Heart right ventricle (tissue), 16 donors: ENCODE measurements at regions not wholly inside any gene's neighbourhood (a gene's known extent, or its start where the extent isn't known, plus 50 kb on each side); places are given as distances from the start of the nearest gene placed in this dataset.

Experiments
- ATAC-seq, 8 donors: fragments of 200-7000 bp; cut with Tn5 transposase; one replicate each; pipeline ENCODE4 v1.9.1; 2020; ENCODE audit warnings: mild to moderate bottlenecking in 8 of 8, moderate library complexity in 8 of 8, moderate number of reproducible peaks in 1 of 8
- DNase-seq, 2 donors: peaks; one replicate each; pipeline ENCODE4 v3.0.0-alpha.2; 2020
- H3K27ac ChIP-seq, 10 donors: fragments of 200-600 bp; sonication (generic) in 2 of 10; one replicate each; pipeline versions ENCODE4 v1.5.0 to v1.8.0; 2020 to 2022; ENCODE audit warnings: mild to moderate bottlenecking in 3 of 10
- H3K27me3 ChIP-seq, 7 donors: fragments of 200-600 bp; one replicate each; pipeline ENCODE4 v1.8.0; 2021 to 2022; ENCODE audit warnings: mild to moderate bottlenecking in 2 of 7
- H3K36me3 ChIP-seq, 9 donors: fragments of 200-600 bp; sonication (generic) in 1 of 9; one replicate each; pipeline versions ENCODE4 v1.5.0 to v1.8.0; 2020 to 2022; ENCODE audit warnings: mild to moderate bottlenecking in 2 of 9
- H3K4me1 ChIP-seq, 9 donors: fragments of 200-600 bp; sonication (generic) in 1 of 9; one replicate each; pipeline versions ENCODE4 v1.5.0 to v1.8.0; 2020 to 2022; ENCODE audit warnings: mild to moderate bottlenecking in 4 of 9
- H3K4me3 ChIP-seq, 10 donors: fragments of 200-600 bp; sonication (generic) in 2 of 10; one replicate each; pipeline versions ENCODE4 v1.5.0 to v1.8.0; 2020 to 2022; ENCODE audit warnings: mild to moderate bottlenecking in 7 of 10, moderate library complexity in 2 of 10
- H3K9me3 ChIP-seq, 11 donors: fragments of 200-600 bp in 10 of 11; sonication (generic) in 2 of 11; one replicate each; pipeline versions ENCODE4 v1.5.0 to v1.8.0; 2013 to 2022; ENCODE audit warnings: mild to moderate bottlenecking in 2 of 11, control low read depth in 1 of 11, moderate library complexity in 1 of 11
- WGBS, 2 donors: extraction: QIAGEN DNeasy Blood & Tissue Kit; methylation state at CpG; one replicate each; pipeline ENCODE4 v1.1.7; 2013; ENCODE audit warnings: inconsistent platforms in 1 of 2; 5-methylcytosine and 5-hydroxymethylcytosine counted together
- intact Hi-C, 10 donors: fragments of 100-400 bp; cut with DNase I; formaldehyde crosslinking; loops; one replicate each; pipeline versions ENCODE4 v1.11.1 to v1.14.2; 2022
- TF ChIP-seq, protein P1 (sequence below), 9 donors: fragments of 200-600 bp; sonication (generic) in 2 of 9; IDR thresholded peaks; one replicate each; pipeline versions ENCODE4 v1.5.0 to v1.8.0; 2021 to 2022; ENCODE audit warnings: antibody characterized with exemption in 9 of 9, mild to moderate bottlenecking in 5 of 9, moderate library complexity in 1 of 9
- donor health status: Arrhythmogenic right ventricular cardiomyopathy.
- donor health status: ischemic (EF 13 %, LVEDD 7.1; RV severe dilation, severe dysfunction).
- donor health status: healthy with polysubstance abuse.
- donor health status: DM: no; HTN: yes; CAD: no.
- donor health status: DM: no; HTN: no; CAD: no.
- donor health status: ischemic (EF 25% LVEDD 6.9; RV normal size, moderate dysfunction).
- donor health status: ischemic (EF 25% LVEDD 5.7; RV mildly dilated, moderate dysfunction).
- donor health status: healthy.
- donor health status: DM: yes; HTN: yes; CAD: no.
- donor health status: Ischemic cardiomyopathy.
- donor health status: ischemic (EF 35%, LVEDD 5.7; RV mildly dilated, moderate dysfunction).
- donor health status: nonischemic (EF 11% LVEDD 7.7; RV severe dilation, severe dysfunction).
- donor health status: DM: yes; HTN: yes; CAD: no.
- donor health status: PGD.
- donor health status: ischemic (EF 29% LVEDD 5.4; RV normal size, mild dysfunction).
- donor health status: nonischemic (EF 23%, LVEDD 6.1; RV moderate dilation, normal function).

DNA sequence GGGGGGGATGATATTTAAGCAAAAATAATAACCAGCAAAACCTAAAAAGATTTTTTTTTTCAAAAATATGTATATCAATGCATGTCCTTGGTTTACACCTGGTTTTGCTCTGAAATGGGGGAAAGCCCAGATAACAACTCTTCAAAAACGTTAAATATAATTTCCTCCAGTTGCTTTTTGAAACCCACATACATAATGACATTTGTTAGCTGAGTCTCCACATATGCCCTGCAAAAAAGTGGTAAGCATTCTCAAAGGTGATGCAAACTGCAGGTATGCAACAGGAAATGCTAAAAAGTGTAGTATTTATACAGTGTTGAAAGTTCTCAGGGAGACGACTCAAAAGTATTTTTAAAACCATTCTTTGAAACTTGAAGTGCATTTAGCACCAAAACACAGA lies 258.6 kb downstream of the ZEB2 start:
- DNase-seq = no peak

DNA sequence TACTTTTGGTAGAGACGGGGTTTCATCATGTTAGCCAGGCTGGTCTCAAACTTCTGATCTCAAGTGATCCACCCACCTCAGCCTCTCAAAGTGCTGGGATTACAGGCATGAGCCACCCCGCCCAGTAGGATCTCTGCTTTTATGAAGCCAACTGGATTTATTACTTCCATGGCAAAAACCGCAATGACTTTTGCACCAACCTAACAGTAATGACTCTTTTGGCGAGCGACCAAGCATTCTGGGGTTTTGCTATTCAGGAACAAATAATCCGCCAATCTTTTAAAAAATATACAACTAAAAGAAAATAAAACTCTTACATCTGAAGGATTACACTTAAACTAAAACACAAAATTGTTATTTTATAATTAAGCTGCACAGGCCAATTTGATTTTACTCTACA lies 260.6 kb downstream of the ZEB2 start:
- WGBS, 2 donors = 98 to 99% methylated on average over 6 of the region's 6 CpGs
- no peak for ATAC-seq
- Histone ChIP-seq H3K4me3 (no peak overlapping the region), H3K9me3 (peaks cover 0 to 31% (median 14%) of the 10 kb centered on the region in 11 donors), H3K36me3 (no peaks in the 10 kb centered on the region), H3K27ac (no peak overlapping the region), H3K4me1 (peaks cover 0 to 12% (median 0%) of the 10 kb centered on the region in 9 donors), H3K27me3 (no peaks in the 10 kb centered on the region)
- no peak for DNase-seq
- intact Hi-C loops = no loop called here
- TF ChIP-seq, protein P1, sequence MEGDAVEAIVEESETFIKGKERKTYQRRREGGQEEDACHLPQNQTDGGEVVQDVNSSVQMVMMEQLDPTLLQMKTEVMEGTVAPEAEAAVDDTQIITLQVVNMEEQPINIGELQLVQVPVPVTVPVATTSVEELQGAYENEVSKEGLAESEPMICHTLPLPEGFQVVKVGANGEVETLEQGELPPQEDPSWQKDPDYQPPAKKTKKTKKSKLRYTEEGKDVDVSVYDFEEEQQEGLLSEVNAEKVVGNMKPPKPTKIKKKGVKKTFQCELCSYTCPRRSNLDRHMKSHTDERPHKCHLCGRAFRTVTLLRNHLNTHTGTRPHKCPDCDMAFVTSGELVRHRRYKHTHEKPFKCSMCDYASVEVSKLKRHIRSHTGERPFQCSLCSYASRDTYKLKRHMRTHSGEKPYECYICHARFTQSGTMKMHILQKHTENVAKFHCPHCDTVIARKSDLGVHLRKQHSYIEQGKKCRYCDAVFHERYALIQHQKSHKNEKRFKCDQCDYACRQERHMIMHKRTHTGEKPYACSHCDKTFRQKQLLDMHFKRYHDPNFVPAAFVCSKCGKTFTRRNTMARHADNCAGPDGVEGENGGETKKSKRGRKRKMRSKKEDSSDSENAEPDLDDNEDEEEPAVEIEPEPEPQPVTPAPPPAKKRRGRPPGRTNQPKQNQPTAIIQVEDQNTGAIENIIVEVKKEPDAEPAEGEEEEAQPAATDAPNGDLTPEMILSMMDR (IDR thresholded peaks at IDR 0.05) = no peak

More for the DNA sequence above, 258.6 kb downstream of the ZEB2 start:
- TF ChIP-seq, protein P1 (IDR thresholded peaks at IDR 0.05) = no peak
- no peaks in the 10 kb centered on the region for H3K36me3 ChIP-seq
- no peak overlapping the region for H3K4me3 ChIP-seq
- ATAC-seq = no peak
- no peak overlapping the region for H3K27ac ChIP-seq
- H3K27me3 ChIP-seq = no peaks in the 10 kb centered on the region
- intact Hi-C loops = no loop called here
- peaks cover 0 to 25% (median 14%) of the 10 kb centered on the region in 11 donors for H3K9me3 ChIP-seq
- WGBS, 2 donors = 76 to 81% methylated on average over 2 of the region's 2 CpGs
- peaks cover 0 to 10% (median 0%) of the 10 kb centered on the region in 9 donors for H3K4me1 ChIP-seq

DNA sequence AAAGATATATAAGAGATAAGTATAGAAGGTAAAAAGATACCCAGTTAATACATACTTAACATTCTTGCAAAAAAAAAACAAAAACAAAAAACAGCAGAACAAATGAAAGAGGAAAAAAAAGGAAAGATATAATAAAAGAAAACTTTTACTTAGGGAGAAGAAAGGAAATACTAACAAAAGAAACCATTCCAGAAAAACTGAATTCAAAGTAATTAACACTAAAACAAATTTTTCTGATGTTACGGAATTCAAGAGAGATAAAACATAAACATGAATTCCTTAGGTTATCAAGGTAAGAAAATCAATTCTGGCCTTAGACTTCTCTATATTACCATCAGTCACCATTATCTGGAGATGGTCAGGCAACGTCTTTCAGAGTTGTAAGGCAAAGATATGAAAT lies 261.8 kb downstream of the ZEB2 start:
- H3K9me3 ChIP-seq = peaks cover 0 to 42% (median 14%) of the 10 kb centered on the region in 11 donors
- no peak overlapping the region for H3K27ac ChIP-seq
- peaks cover 0 to 12% (median 0%) of the 10 kb centered on the region in 9 donors for H3K4me1 ChIP-seq
- no peak overlapping the region for H3K4me3 ChIP-seq
- 92 to 94% methylated on average over 2 of the region's 2 CpGs for WGBS, 2 donors
- TF ChIP-seq, protein P1 (IDR thresholded peaks at IDR 0.05) = no peak
- no peaks in the 10 kb centered on the region for H3K27me3 ChIP-seq
- intact Hi-C loops = no loop called here
- DNase-seq (no peak), ATAC-seq (no peak)
- no peaks in the 10 kb centered on the region for H3K36me3 ChIP-seq

DNA sequence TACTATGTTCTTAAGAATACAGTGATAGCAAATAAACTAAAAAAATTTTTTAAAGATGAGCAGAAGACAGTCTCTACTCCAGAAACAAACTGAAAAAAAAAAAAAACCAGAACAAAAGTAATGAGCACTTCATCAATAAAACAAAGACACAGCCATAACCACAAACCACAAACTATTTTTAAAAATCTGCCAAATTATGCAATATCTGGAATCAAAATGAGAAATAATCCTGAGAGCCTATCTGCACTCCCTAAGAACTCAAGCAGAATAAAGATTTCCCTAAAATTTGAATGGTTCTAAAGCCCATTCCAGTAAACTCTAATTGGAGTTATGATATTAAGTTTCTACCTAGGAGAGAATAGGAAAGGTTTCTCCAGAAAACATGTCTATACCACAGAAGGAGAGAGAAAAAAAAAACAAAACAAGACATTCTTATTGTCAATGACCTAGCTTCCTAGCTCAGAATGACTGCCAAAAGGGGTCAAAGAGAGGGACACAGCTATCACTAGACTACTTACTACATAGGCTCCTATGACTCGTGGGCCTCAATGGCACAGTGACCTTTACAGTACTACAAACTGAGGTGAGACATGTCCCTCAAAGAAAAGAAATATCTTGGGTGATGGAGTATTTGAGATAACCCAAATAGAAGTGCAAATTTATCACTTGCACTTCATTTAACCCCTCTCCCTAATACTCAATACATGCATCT lies 262.8 kb downstream of the ZEB2 start:
- peaks cover 0 to 12% (median 0%) of the 10 kb centered on the region in 9 donors for H3K4me1 ChIP-seq
- 46 to 80% methylated on average over 1 of the region's 1 CpG for WGBS, 2 donors
- no peak for ATAC-seq

More for the DNA sequence above, 262.8 kb downstream of the ZEB2 start:
- DNase-seq = no peak
- Histone ChIP-seq H3K4me3 (no peak overlapping the region), H3K36me3 (no peaks in the 10 kb centered on the region), H3K27me3 (no peaks in the 10 kb centered on the region), H3K27ac (no peak overlapping the region), H3K9me3 (peaks cover 0 to 53% (median 22%) of the 10 kb centered on the region in 11 donors)
- TF ChIP-seq, protein P1 (IDR thresholded peaks at IDR 0.05) = no peak
- intact Hi-C loops = no loop called here
